Aorta (tissue), 5 donors: ENCODE measurements at regions not wholly inside any gene's neighbourhood (a gene's known extent, or its start where the extent isn't known, plus 50 kb on each side); places are given as distances from the start of the nearest gene placed in this dataset.
"Not testable (repeated sequence)": the region's sequence is repeated elsewhere in the genome, so short reads cannot be mapped to it uniquely, and the experiment has no call there.

ENCODE experiments used
- ATAC-seq: fragments of 200-7000 bp; cut with Tn5 transposase; one replicate; pipeline ENCODE4 v1.9.1; 2022; ENCODE audit warnings: moderate library complexity; ENCODE audit not compliant: low FRiP score
- DNase-seq, 2 donors: peaks; one replicate each; pipeline ENCODE4 v3.0.0-alpha.2; 2020
- H3K27ac ChIP-seq, 2 donors: one replicate each; pipeline ENCODE4 v1.5.1; 2013; ENCODE audit warnings: low read length in 2 of 2, mild to moderate bottlenecking in 2 of 2, moderate library complexity in 2 of 2, control low read depth in 1 of 2, inconsistent platforms in 1 of 2, low read depth in 1 of 2
- H3K27me3 ChIP-seq, 2 donors: one replicate each; pipeline ENCODE4 v1.6.1; 2013; ENCODE audit warnings: control low read depth in 1 of 2, low read length in 1 of 2, mild to moderate bottlenecking in 1 of 2, moderate library complexity in 1 of 2; ENCODE audit not compliant: insufficient read depth in 2 of 2, control insufficient read depth in 1 of 2
- H3K36me3 ChIP-seq, 2 donors: one replicate each; pipeline ENCODE4 v1.6.1; 2013; ENCODE audit warnings: control low read depth in 1 of 2, low read length in 1 of 2, mild to moderate bottlenecking in 1 of 2; ENCODE audit not compliant: insufficient read depth in 2 of 2, control insufficient read depth in 1 of 2
- H3K4me1 ChIP-seq, 2 donors: one replicate each; pipeline ENCODE4 v1.6.1; 2013; ENCODE audit warnings: low read length in 2 of 2, control low read depth in 1 of 2, mild to moderate bottlenecking in 1 of 2, moderate library complexity in 1 of 2; ENCODE audit not compliant: insufficient read depth in 2 of 2, control insufficient read depth in 1 of 2
- H3K4me3 ChIP-seq, 2 donors: one replicate each; pipeline ENCODE4 v1.5.1; 2013; ENCODE audit warnings: low read length in 2 of 2, control low read depth in 1 of 2, mild to moderate bottlenecking in 1 of 2
- H3K9me3 ChIP-seq: one replicate; pipeline ENCODE4 v1.6.1; 2013; ENCODE audit warnings: mild to moderate bottlenecking, low read length; ENCODE audit not compliant: control insufficient read depth
- WGBS, 2 donors: extraction: QIAGEN DNeasy Blood & Tissue Kit; methylation state at CpG; one replicate each; pipeline ENCODE4 v1.1.7; 2013; 5-methylcytosine and 5-hydroxymethylcytosine counted together
- intact Hi-C, 2 donors: fragments of 100-400 bp; cut with DNase I; formaldehyde crosslinking; loops; one replicate each; pipeline versions ENCODE4 v1.14.2 to v1.15.0; 2022
- donor health status: healthy with polysubstance abuse.
- donor health status: Bipolar disorder and iron deficiency.
- donor health status: DM: no; HTN: no; CAD: no.
- donor health status: DM: no; HTN: no; CAD: no.
- donor health status: DM: yes; HTN: yes; CAD: no.

DNA sequence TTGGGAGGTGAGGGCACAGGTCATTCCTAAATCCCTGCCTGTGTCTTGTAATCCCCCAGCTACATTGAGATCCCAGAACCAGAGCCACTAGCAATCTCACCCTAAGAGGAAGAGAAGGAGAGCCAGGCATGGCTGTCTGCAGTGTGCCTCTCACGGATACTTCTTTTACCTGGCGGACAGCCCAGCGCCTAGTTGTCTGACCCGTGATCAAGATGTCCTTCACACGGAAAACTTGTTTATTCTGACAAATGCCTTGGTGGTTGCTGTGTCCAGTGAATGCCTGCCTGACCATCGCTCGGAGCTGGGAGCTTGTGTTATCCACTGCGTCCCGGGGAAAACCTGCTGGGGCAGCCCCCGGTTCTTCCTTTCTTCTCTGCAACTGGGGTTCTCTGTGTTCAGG is 140.5 kb upstream of the WSCD1 start:
- Histone ChIP-seq H3K27ac (no peak overlapping the region), H3K4me3 (no peak overlapping the region), H3K9me3 (no peaks in the 10 kb centered on the region), H3K4me1 (no peaks in the 10 kb centered on the region), H3K36me3 (no peaks in the 10 kb centered on the region), H3K27me3 (no peaks in the 10 kb centered on the region)
- WGBS, 2 donors: 88 to 90% methylated on average over 10 of the region's 10 CpGs
- DNase-seq (no peak), ATAC-seq (no peak)
- intact Hi-C loops: no loop called here

DNA sequence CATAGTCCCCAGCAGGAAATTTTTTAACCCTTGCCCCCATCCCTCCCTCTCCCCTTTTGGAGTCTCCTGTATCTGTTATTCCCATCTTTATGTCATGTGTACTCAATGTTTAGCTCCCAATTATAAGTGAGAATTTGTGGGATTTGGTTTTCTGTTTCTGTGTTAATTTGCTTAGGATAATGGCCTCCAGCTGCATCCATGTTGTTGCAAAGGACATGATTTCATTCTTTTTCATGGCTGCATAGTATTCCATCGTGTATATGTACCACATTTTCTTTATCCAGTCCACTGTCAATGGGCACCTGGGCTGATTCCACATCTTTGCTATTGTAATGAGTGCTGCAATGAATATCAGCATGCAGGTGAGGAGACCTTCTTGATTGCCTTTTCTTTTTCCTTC is 139.6 kb upstream of the WSCD1 start:
- 40 to 90% methylated on average over 1 of the region's 1 CpG for WGBS, 2 donors

DNA sequence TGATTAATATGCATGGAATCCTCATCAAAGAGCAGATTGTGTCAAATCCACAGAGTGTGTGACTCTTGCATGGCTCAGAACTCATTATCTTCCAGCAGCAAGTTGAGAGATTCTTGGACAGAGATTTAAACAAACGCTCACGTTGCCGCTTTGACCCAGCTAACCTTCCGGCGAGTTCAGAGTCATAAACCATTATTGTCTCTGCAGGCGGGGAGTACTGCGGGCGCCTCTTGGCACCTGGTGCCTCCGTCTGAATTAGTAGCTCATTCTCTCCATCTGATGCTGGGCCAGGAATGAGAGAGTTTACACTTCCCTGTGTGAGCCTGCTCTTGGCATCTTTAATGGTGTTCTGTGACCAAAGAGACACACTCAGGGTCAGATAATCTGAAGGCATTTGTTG is 138.6 kb upstream of the WSCD1 start:
- H3K36me3 ChIP-seq: no peaks in the 10 kb centered on the region
- no peak overlapping the region for H3K4me3 ChIP-seq
- H3K27me3 ChIP-seq: no peaks in the 10 kb centered on the region
- 7 to 25% methylated on average over 9 of the region's 9 CpGs for WGBS, 2 donors
- no peak for DNase-seq
- intact Hi-C loops: no loop called here
- no peak for ATAC-seq
- H3K27ac ChIP-seq: no peak overlapping the region
- no peaks in the 10 kb centered on the region for H3K4me1 ChIP-seq
- peaks cover 1% of the 10 kb centered on the region for H3K9me3 ChIP-seq

More for the DNA sequence above, 139.6 kb upstream of the WSCD1 start:
- H3K36me3 ChIP-seq, ATAC-seq, H3K4me1 ChIP-seq, H3K27me3 ChIP-seq, H3K9me3 ChIP-seq, DNase-seq, H3K4me3 ChIP-seq, H3K27ac ChIP-seq, intact Hi-C loops: not testable (repeated sequence)

DNA sequence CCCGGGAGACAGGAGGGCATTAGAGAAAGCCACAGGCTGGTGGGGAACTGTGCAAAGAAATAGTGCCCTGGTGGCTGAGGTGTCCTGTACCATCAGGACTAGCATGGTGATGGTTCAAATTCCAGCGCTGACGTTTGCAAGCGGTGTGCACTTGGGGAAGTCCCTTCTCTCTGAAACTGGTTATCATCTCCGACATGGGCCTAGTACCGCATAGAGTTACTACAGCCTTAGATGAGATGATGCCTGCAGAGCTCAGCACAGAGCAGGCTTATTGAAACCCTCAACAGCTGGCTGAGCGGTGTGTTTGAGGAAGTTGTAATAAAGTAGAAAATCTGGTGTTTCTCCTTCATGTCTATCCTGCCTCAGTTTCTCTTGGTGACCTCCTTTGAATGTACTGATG is 136.7 kb upstream of the WSCD1 start:
- no peak for ATAC-seq
- no peak overlapping the region for H3K27ac ChIP-seq

DNA sequence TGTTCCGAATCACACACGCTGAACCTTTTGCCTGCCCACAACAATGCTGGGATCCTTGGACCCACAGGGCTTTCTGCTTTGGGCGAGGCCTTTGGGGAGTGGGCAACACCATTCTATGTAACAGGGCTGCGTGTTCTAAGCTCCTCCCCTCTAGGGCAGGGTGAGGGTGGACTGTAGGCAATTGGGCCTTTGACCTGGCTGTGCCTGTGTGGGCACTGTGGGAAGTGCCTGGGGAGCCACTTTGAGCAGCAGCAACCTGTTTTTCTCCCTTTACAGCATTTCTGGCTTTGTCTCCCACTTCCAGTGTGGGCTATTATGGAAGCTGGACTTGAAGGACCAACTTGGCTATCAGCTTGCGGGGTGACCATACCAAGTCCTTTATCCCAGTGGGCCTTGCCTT is 128.9 kb upstream of the WSCD1 start:
- no peak for DNase-seq
- 66 to 79% methylated on average over 5 of the region's 5 CpGs for WGBS, 2 donors
- no peaks in the 10 kb centered on the region for H3K27me3 ChIP-seq

More for the DNA sequence above, 136.7 kb upstream of the WSCD1 start:
- DNase-seq: no peak
- intact Hi-C loops: no loop called here
- no peaks in the 10 kb centered on the region for H3K4me1 ChIP-seq
- no peaks in the 10 kb centered on the region for H3K36me3 ChIP-seq
- H3K4me3 ChIP-seq: no peak overlapping the region
- peaks cover 1% of the 10 kb centered on the region for H3K9me3 ChIP-seq
- 71 to 77% methylated on average over 7 of the region's 7 CpGs for WGBS, 2 donors
- no peaks in the 10 kb centered on the region for H3K27me3 ChIP-seq

DNA sequence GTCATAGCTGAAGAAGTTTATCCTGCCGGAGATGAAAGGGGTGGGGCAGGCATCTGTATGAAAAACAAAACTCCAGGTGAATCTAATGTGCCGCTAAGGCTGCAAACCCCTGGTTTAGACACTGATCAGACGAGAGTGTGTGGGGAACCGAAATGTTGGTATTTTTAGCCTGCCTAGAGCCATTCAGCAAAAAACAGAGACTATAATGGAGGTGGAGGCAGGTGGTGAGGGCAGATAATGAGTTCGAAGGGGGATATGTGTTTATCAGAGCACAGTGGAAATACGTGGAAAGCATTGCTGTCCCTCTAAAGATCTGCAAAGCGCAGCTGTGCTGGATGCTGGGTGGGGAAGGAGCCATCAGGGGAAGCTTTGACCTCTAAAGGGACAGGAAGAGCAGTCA is 127.5 kb upstream of the WSCD1 start:
- DNase-seq (no peak), ATAC-seq (no peak)
- intact Hi-C loops: no loop called here
- Histone ChIP-seq H3K4me3 (no peak overlapping the region), H3K9me3 (no peaks in the 10 kb centered on the region), H3K27me3 (no peaks in the 10 kb centered on the region), H3K4me1 (no peaks in the 10 kb centered on the region), H3K27ac (no peak overlapping the region), H3K36me3 (no peaks in the 10 kb centered on the region)
- 68 to 72% methylated on average over 7 of the region's 7 CpGs for WGBS, 2 donors

More for the DNA sequence above, 128.9 kb upstream of the WSCD1 start:
- H3K27ac ChIP-seq: no peak overlapping the region
- no peaks in the 10 kb centered on the region for H3K36me3 ChIP-seq
- no peak for ATAC-seq
- H3K4me1 ChIP-seq: no peaks in the 10 kb centered on the region
- no peak overlapping the region for H3K4me3 ChIP-seq
- intact Hi-C loops: no loop called here
- peaks cover under 1% of the 10 kb centered on the region for H3K9me3 ChIP-seq

DNA sequence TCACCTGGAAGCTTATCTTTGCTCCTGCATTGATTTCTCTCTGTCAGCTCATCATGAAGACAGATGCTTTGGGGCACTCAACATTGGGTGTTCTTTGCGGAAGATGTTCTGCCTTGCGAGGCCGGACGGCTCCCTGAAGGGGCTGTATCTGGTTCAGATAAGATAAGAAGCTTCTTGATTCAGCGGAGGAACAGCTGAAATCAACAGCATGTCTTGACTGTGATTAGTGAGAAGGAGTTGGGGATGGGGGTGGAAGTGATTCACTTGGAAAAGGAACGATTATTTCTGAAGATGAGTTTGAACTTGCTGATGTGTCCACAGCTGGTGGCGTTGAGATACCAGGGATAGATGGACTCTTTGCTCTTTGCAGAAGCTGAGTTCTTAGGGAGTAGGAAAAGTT is 126.9 kb upstream of the WSCD1 start:
- no peak overlapping the region for H3K4me3 ChIP-seq
- intact Hi-C loops: no loop called here
- no peak overlapping the region for H3K27ac ChIP-seq
- no peaks in the 10 kb centered on the region for H3K9me3 ChIP-seq
- no peaks in the 10 kb centered on the region for H3K4me1 ChIP-seq
- H3K36me3 ChIP-seq: no peaks in the 10 kb centered on the region
- WGBS, 2 donors: 76 to 83% methylated on average over 7 of the region's 7 CpGs
- DNase-seq: no peak
- no peak for ATAC-seq
- no peaks in the 10 kb centered on the region for H3K27me3 ChIP-seq

DNA sequence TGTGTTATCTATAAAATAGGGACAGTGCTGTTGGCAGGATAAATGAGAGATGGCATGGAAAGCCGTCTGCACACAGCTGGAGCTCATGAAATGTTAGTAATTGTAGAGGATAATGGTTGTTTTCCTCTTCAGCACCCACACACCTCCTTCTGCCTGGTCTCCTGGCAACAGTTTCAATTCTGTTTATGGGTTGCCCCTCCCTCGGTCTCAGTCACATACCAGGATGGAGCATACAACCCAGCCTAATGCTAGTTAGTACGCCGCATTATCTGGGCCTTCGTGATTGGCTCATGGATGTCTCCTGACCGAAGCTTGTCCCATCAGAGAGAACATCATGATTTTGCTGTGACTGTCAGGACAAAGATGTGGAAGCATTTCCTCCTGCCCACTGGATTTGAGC is 126.2 kb upstream of the WSCD1 start:
- WGBS, 2 donors: 73 to 76% methylated on average over 6 of the region's 6 CpGs

DNA sequence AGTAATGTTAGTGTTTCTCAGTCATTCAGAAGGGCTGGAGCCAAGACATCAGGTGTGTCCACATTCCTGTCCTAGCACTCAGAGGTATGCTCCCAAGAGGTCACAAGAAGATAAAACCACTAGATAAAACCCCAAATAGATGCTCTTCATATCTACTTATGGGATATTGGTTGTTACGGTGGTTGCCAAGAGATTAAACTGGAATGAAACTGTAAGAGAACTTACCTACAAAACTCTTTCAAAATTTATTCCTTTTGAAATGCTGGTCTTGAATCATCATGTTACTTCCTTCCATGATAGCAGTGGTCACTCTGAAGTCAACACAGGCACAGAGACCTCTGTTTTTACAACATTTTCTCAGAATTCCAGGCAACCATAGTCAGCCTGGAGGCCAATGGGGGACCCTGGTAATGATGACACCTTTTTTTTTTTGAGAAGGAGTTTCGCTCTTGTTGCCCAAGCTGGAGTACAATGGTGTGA is 122.4 kb upstream of the WSCD1 start:
- Histone ChIP-seq H3K36me3 (no peaks in the 10 kb centered on the region), H3K9me3 (no peaks in the 10 kb centered on the region), H3K4me3 (no peak overlapping the region), H3K27ac (no peak overlapping the region), H3K27me3 (no peaks in the 10 kb centered on the region), H3K4me1 (no peaks in the 10 kb centered on the region)
- intact Hi-C loops: no loop called here
- 76 to 87% methylated on average over 2 of the region's 2 CpGs for WGBS, 2 donors
- ATAC-seq: no peak
- no peak for DNase-seq

More for the DNA sequence above, 126.2 kb upstream of the WSCD1 start:
- no peak overlapping the region for H3K27ac ChIP-seq
- DNase-seq: no peak
- no peaks in the 10 kb centered on the region for H3K9me3 ChIP-seq
- H3K36me3 ChIP-seq: no peaks in the 10 kb centered on the region
- H3K4me1 ChIP-seq: no peaks in the 10 kb centered on the region
- intact Hi-C loops: no loop called here
- H3K27me3 ChIP-seq: no peaks in the 10 kb centered on the region
- H3K4me3 ChIP-seq: no peak overlapping the region
- ATAC-seq: no peak
